ENCODE measurements at regions not wholly inside any gene's neighbourhood (a gene's known extent, or its start where the extent isn't known, plus 50 kb on each side); places are given as distances from the start of the nearest gene placed in this dataset.
"Not testable (repeated sequence)": the region's sequence is repeated elsewhere in the genome, so short reads cannot be mapped to it uniquely, and the experiment has no call there.

DNA sequence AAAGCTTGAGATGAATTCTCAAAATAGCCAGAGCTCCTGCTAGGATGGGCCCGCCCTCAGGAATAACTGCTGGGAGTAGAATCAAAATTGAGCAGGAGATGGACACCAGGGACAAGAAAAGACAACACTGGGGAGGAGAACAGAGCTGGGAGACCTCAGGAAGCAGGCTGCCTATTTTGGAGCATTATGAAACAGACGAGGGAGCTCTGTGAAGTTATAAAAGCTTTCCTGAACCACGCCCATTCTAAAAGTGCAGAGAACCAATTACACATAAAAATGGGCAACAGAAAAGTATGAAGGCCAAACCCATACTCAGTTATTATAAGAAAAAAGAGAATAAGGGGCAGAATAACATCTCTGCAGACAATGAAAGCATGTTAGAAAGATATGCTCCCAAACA, 213.9 kb upstream of the TRPC7 start:
- intact Hi-C loops (cut with micrococcal nuclease) (no loop called here), in situ Hi-C loops (cut with MboI; ENCODE audit: low sequenced_read_pairs) (no loop called here), dilution Hi-C loops (cut with HindIII; ENCODE audit: low sequenced_read_pairs, unreplicated experiment) (no loop called here)
- no peak overlapping the region for H3K56ac ChIP-seq (ENCODE audit: extremely low read depth, insufficient read depth, low read length)
- H3K9ac ChIP-seq (ENCODE audit: low read depth, low read length) = no peak overlapping the region
- no peak overlapping the region for H2BK5ac ChIP-seq (ENCODE audit: low read depth, low read length, poor library complexity, severe bottlenecking)
- ChIA-PET POLR2A (ENCODE audit: unreplicated experiment) (no interaction called here), CTCF (no interaction called here)
- H3K27me3 ChIP-seq (ENCODE audit: control insufficient read depth, insufficient read depth, low read length) = no peaks in the 10 kb centered on the region
- no peak overlapping the region for H2BK15ac ChIP-seq (ENCODE audit: low read depth, low read length)
- no peak overlapping the region for H2BK20ac ChIP-seq (ENCODE audit: low read depth, low read length)
- no peak overlapping the region for H2AK5ac ChIP-seq (ENCODE audit: low read depth, low read length)
- WGBS, 2 experiments (ENCODE audit: extremely low coverage in 2 of 2, insufficient read length in 1 of 2) = 25% methylated on average over 1 of the region's 3 CpGs; no CpG with 5 or more reads in 1 of the 2 experiments
- H3K14ac ChIP-seq (replicated peaks; ENCODE audit: low read depth, low read length) = no peak overlapping the region
- H4K91ac ChIP-seq (ENCODE audit: insufficient read depth, low read depth, low read length) = no peak overlapping the region
- H3K18ac ChIP-seq (ENCODE audit: low read depth, low read length) = no peak overlapping the region
- H2BK120ac ChIP-seq (ENCODE audit: low read depth, low read length) = no peak overlapping the region
- no peak overlapping the region for H3K23ac ChIP-seq (ENCODE audit: low read depth, low read length)
- no peak overlapping the region for H2AFZ ChIP-seq (replicated peaks; ENCODE audit: low read length, poor library complexity)
- TF ChIP-seq RFX5 (IDR thresholded peaks at IDR 0.05; ENCODE audit: low read depth, low read length) (no peak), BHLHE40 (IDR thresholded peaks at IDR 0.05; ENCODE audit: low read depth, low read length) (no peak)
- H2AK9ac ChIP-seq (replicated peaks; ENCODE audit: low read depth, low read length, poor library complexity) = no peak overlapping the region
- H3K27ac ChIP-seq (ENCODE audit: insufficient read depth, low read length) = no peak overlapping the region
- no peaks in the 10 kb centered on the region for H3K36me3 ChIP-seq (ENCODE audit: control insufficient read depth, insufficient read depth, low read length)
- H3K4me2 ChIP-seq (ENCODE audit: low read depth, low read length) = no peak overlapping the region
- H3K4me1 ChIP-seq (ENCODE audit: control insufficient read depth, insufficient read depth, low read length) = no peaks in the 10 kb centered on the region
- no peak overlapping the region for H3K4ac ChIP-seq (ENCODE audit: low read depth, low read length)
- no peak overlapping the region for H4K5ac ChIP-seq (ENCODE audit: low read depth, low read length)
- DNase-seq (no peak), ATAC-seq (ENCODE audit: low read depth) (no peak)
- H3K4me3 ChIP-seq (ENCODE audit: insufficient read depth, low read depth, low read length) = no peak overlapping the region
- BruUV-seq (replicated peaks) = no TSS peak
- peaks cover 5% of the 10 kb centered on the region for H3K9me3 ChIP-seq (ENCODE audit: control insufficient read depth, insufficient read depth, low read length)
- no peaks in the 10 kb centered on the region for H4K20me1 ChIP-seq (ENCODE audit: insufficient read depth, low read length)
- no peaks in the 10 kb centered on the region for H3K79me1 ChIP-seq (ENCODE audit: low read depth in 1 of 2, low read length in 2 of 2)
- no peaks in the 10 kb centered on the region for H3K9me1 ChIP-seq (ENCODE audit: insufficient read depth, low read length)
- H4K8ac ChIP-seq (ENCODE audit: low read depth in 2 of 2, low read length in 2 of 2) = no peak overlapping the region

DNA sequence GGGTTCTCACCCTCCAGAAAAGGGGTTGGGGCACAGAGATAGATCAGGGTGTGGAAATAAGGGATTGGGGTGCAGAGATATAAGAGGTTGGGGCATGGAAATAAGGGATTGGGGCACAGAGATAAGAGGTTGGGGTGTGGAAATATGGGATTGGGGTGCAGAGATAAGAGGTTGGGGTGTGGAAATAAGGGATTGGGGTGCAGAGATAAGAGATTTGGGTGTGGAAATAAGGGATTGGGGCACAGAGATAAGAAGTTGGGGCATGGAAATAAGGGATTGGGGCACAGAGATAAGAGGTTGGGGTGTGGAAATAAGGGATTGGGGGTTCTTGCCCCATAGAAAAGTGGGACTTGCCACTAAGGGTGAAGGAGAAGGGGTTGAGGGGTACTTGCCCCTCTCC, 204.5 kb upstream of the TRPC7 start:
- POLR2A ChIA-PET (ENCODE audit: unreplicated experiment); H3K23ac ChIP-seq (ENCODE audit: low read depth, low read length); H3K79me1 ChIP-seq (ENCODE audit: low read depth in 1 of 2, low read length in 2 of 2); H2AK5ac ChIP-seq (ENCODE audit: low read depth, low read length); H3K9me1 ChIP-seq (ENCODE audit: insufficient read depth, low read length); dilution Hi-C loops (cut with HindIII; ENCODE audit: low sequenced_read_pairs, unreplicated experiment); H3K4me3 ChIP-seq (ENCODE audit: insufficient read depth, low read depth, low read length); H3K9ac ChIP-seq (ENCODE audit: low read depth, low read length); H4K8ac ChIP-seq (ENCODE audit: low read depth in 2 of 2, low read length in 2 of 2); H2BK15ac ChIP-seq (ENCODE audit: low read depth, low read length); CTCF ChIA-PET; in situ Hi-C loops (cut with MboI; ENCODE audit: low sequenced_read_pairs); BruUV-seq (replicated peaks); ATAC-seq (ENCODE audit: low read depth); intact Hi-C loops (cut with micrococcal nuclease); H3K14ac ChIP-seq (replicated peaks; ENCODE audit: low read depth, low read length); H2AFZ ChIP-seq (replicated peaks; ENCODE audit: low read length, poor library complexity); H2BK5ac ChIP-seq (ENCODE audit: low read depth, low read length, poor library complexity, severe bottlenecking); H4K91ac ChIP-seq (ENCODE audit: insufficient read depth, low read depth, low read length); H4K5ac ChIP-seq (ENCODE audit: low read depth, low read length); H3K18ac ChIP-seq (ENCODE audit: low read depth, low read length); H3K56ac ChIP-seq (ENCODE audit: extremely low read depth, insufficient read depth, low read length); H2BK20ac ChIP-seq (ENCODE audit: low read depth, low read length); H2AK9ac ChIP-seq (replicated peaks; ENCODE audit: low read depth, low read length, poor library complexity); H3K36me3 ChIP-seq (ENCODE audit: control insufficient read depth, insufficient read depth, low read length); H3K9me3 ChIP-seq (ENCODE audit: control insufficient read depth, insufficient read depth, low read length); DNase-seq; H3K4ac ChIP-seq (ENCODE audit: low read depth, low read length); H3K4me1 ChIP-seq (ENCODE audit: control insufficient read depth, insufficient read depth, low read length); H3K27me3 ChIP-seq (ENCODE audit: control insufficient read depth, insufficient read depth, low read length); H3K27ac ChIP-seq (ENCODE audit: insufficient read depth, low read length); H4K20me1 ChIP-seq (ENCODE audit: insufficient read depth, low read length); H2BK120ac ChIP-seq (ENCODE audit: low read depth, low read length); H3K4me2 ChIP-seq (ENCODE audit: low read depth, low read length): not testable (repeated sequence)

Measured in IMR-90 (cell line).